ENCODE measurements at regions not wholly inside any gene's neighbourhood (a gene's known extent, or its start where the extent isn't known, plus 50 kb on each side); places are given as distances from the start of the nearest gene placed in this dataset.

- Histone ChIP-seq H3K27me3 (ENCODE audit: control insufficient read depth, insufficient read depth, low read length) (no peaks in the 10 kb centered on the region), H3K36me3 (ENCODE audit: control insufficient read depth, insufficient read depth, low read length) (no peaks in the 10 kb centered on the region), H3K4me3 (ENCODE audit: low read depth, low read length) (no peak overlapping the region)
- DNase-seq (ENCODE audit: low read depth) (no peak), FAIRE-seq (no peak)
- no peak for TF ChIP-seq CTCF (IDR thresholded peaks at IDR 0.05; ENCODE audit: insufficient read depth, low read length, severe bottlenecking)
Measured at GRCh38 chr2:139079311-139079710, 299.1 kb upstream of the NXPH2 start.

- Histone ChIP-seq H3K4me3 (ENCODE audit: low read depth, low read length) (no peak overlapping the region), H3K36me3 (ENCODE audit: control insufficient read depth, insufficient read depth, low read length) (no peaks in the 10 kb centered on the region), H3K27me3 (ENCODE audit: control insufficient read depth, insufficient read depth, low read length) (no peaks in the 10 kb centered on the region)
- FAIRE-seq (no peak), DNase-seq (ENCODE audit: low read depth) (no peak)
- no peak for TF ChIP-seq CTCF (IDR thresholded peaks at IDR 0.05; ENCODE audit: insufficient read depth, low read length, severe bottlenecking)
Measured at GRCh38 chr2:139078376-139078775, 298.2 kb upstream of the NXPH2 start.

DNA sequence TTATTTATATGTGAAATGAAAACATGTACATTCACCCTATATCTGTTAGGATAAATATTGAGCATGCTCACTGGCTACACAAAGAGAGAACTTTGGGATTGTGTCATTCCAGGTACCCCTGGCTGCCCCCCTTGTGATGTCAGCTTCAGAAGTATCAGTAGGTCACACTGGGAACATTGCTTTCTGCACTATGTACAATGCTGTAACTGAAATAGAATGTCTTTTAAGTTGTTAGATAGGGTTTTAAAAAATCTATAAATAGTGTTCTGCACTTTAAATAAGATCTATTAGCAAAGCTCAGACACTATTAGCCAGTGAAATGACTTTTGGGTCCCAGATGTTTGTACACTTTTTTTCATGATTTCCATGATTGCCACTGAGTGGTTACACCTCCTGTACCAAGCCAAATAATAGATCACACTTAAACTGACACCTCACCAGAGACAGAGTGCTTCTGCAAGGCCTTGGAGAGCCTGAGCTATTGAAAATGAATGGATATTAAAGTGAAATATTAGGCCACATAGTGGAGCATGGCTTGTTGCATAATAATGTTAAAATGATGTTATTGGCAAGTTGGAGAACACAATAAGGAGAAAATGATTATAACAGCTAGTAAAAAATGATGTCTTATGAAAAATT is 297.0 kb upstream of the NXPH2 start:
- Histone ChIP-seq H3K36me3 (ENCODE audit: control insufficient read depth, insufficient read depth, low read length) (no peaks in the 10 kb centered on the region), H3K27me3 (ENCODE audit: control insufficient read depth, insufficient read depth, low read length) (no peaks in the 10 kb centered on the region), H3K4me3 (ENCODE audit: low read depth, low read length) (no peak overlapping the region)
- TF ChIP-seq CTCF (IDR thresholded peaks at IDR 0.05; ENCODE audit: insufficient read depth, low read length, severe bottlenecking), result no peak
- FAIRE-seq, result no peak
- DNase-seq (ENCODE audit: low read depth), result no peak

DNA sequence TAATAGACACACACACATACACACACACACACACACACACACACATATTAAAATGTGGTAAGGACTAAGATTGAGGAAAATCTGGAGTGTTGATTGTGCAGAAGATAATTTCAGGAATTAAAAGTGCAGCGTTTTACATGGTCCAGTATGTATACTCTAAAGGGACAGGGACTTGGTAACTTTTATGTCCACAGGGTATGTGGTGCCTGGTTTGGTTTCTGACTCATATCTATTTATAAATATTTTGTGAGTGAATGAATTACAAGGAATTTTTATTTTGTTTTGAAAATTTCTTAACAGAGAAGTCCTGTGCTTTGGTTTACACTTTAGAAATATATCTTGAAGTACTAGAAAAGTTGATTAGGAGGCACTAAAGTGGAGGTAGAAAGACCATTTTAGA is 287.7 kb upstream of the NXPH2 start:
- Histone ChIP-seq H3K27me3 (ENCODE audit: control insufficient read depth, insufficient read depth, low read length) (no peaks in the 10 kb centered on the region), H3K36me3 (ENCODE audit: control insufficient read depth, insufficient read depth, low read length) (no peaks in the 10 kb centered on the region), H3K4me3 (ENCODE audit: low read depth, low read length) (no peak overlapping the region)
- no peak for TF ChIP-seq CTCF (IDR thresholded peaks at IDR 0.05; ENCODE audit: insufficient read depth, low read length, severe bottlenecking)
- DNase-seq (ENCODE audit: low read depth), result no peak
- FAIRE-seq, result no peak

DNA sequence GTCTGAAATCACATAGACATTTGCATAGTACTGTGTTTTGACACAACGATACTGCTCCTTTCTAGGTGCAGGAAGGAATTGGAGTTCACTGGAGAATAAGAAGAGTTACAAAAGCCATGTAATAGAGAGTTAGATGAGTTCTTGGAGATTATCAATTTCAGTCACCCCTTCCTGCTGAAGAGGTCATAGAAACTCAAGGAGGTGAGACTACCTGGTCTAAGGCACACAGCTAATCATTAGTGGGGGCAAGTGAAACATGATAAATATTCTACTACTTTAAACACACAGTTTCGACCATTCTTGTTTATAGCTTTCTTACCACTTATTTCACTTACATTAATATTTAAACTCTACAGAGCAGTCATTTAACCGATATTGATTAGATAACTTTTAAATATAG is 286.9 kb upstream of the NXPH2 start:
- H3K36me3 ChIP-seq (ENCODE audit: control insufficient read depth, insufficient read depth, low read length), result no peaks in the 10 kb centered on the region
- FAIRE-seq (no peak), DNase-seq (ENCODE audit: low read depth) (no peak)
- TF ChIP-seq CTCF (IDR thresholded peaks at IDR 0.05; ENCODE audit: insufficient read depth, low read length, severe bottlenecking), result no peak
- no peak overlapping the region for H3K4me3 ChIP-seq (ENCODE audit: low read depth, low read length)
- H3K27me3 ChIP-seq (ENCODE audit: control insufficient read depth, insufficient read depth, low read length), result no peaks in the 10 kb centered on the region

GRCh38 chr2:139064159-139064558 is 284.0 kb upstream of the NXPH2 start:
- TF ChIP-seq CTCF (IDR thresholded peaks at IDR 0.05; ENCODE audit: insufficient read depth, low read length, severe bottlenecking), result no peak
- no peak for FAIRE-seq
- Histone ChIP-seq H3K27me3 (ENCODE audit: control insufficient read depth, insufficient read depth, low read length) (no peaks in the 10 kb centered on the region), H3K36me3 (ENCODE audit: control insufficient read depth, insufficient read depth, low read length) (no peaks in the 10 kb centered on the region), H3K4me3 (ENCODE audit: low read depth, low read length) (no peak overlapping the region)
- DNase-seq (ENCODE audit: low read depth), result no peak
